T-helper 2 cell treated with Interferon-gamma antibody and Interleukin-4, amounts not matched to agents 5 μg/mL and 100 μg/mL, for 36 hours (primary cell): ENCODE measurements at regions not wholly inside any gene's neighbourhood (a gene's known extent, or its start where the extent isn't known, plus 50 kb on each side); places are given as distances from the start of the nearest gene placed in this dataset.

Experiments
- DNase-seq: peaks from one replicate; pipeline ENCODE4 v3.0.0; 2021; ENCODE audit warnings: low spot score
- H3K27ac Mint-ChIP-seq: one replicate; pipeline ENCODE4 v1.8.0; 2021; ENCODE audit warnings: mild to moderate bottlenecking, mixed read lengths
- H3K27me3 Mint-ChIP-seq: one replicate; pipeline ENCODE4 v1.8.0; 2021; ENCODE audit warnings: low read depth, mixed read lengths
- H3K36me3 Mint-ChIP-seq: one replicate; pipeline ENCODE4 v1.8.0; 2021; ENCODE audit warnings: low read depth, mixed read lengths
- H3K4me1 Mint-ChIP-seq: one replicate; pipeline ENCODE4 v1.8.0; 2021; ENCODE audit warnings: low read depth, mixed read lengths
- H3K4me3 Mint-ChIP-seq: one replicate; pipeline ENCODE4 v1.8.0; 2022; ENCODE audit warnings: mild to moderate bottlenecking, moderate library complexity, mixed read lengths
- H3K9me3 Mint-ChIP-seq: one replicate; pipeline ENCODE4 v1.8.0; 2021; ENCODE audit warnings: mixed read lengths

GRCh38 chr16:17585449-17586074, 114.8 kb upstream of the XYLT1 start:
- Mint-ChIP-seq H3K4me1 (peaks cover 5% of the 10 kb centered on the region), H3K36me3 (peaks cover 7% of the 10 kb centered on the region), H3K27me3 (no peaks in the 10 kb centered on the region), H3K4me3 (no peak overlapping the region), H3K27ac (no peak overlapping the region), H3K9me3 (peaks cover 32% of the 10 kb centered on the region)
- DNase-seq, result no peak

GRCh38 chr16:17578981-17579874, 108.5 kb upstream of the XYLT1 start:
- peaks cover 5% of the 10 kb centered on the region for H3K27me3 Mint-ChIP-seq
- H3K27ac Mint-ChIP-seq, result no peak overlapping the region
- peaks cover 4% of the 10 kb centered on the region for H3K4me1 Mint-ChIP-seq
- H3K9me3 Mint-ChIP-seq, result peaks cover 10% of the 10 kb centered on the region
- no peak overlapping the region for H3K4me3 Mint-ChIP-seq
- H3K36me3 Mint-ChIP-seq, result no peaks in the 10 kb centered on the region
- DNase-seq, result peak; percentile 40

GRCh38 chr16:17574256-17574655, 103.5 kb upstream of the XYLT1 start:
- no peak for DNase-seq
- Mint-ChIP-seq H3K4me3 (no peak overlapping the region), H3K27ac (no peak overlapping the region), H3K4me1 (peaks cover 1% of the 10 kb centered on the region), H3K36me3 (no peaks in the 10 kb centered on the region), H3K9me3 (no peaks in the 10 kb centered on the region), H3K27me3 (peaks cover 9% of the 10 kb centered on the region)

- H3K9me3 Mint-ChIP-seq, result no peaks in the 10 kb centered on the region
- no peaks in the 10 kb centered on the region for H3K4me1 Mint-ChIP-seq
- H3K4me3 Mint-ChIP-seq, result no peak overlapping the region
- peaks cover 11% of the 10 kb centered on the region for H3K27me3 Mint-ChIP-seq
- no peak overlapping the region for H3K27ac Mint-ChIP-seq
- DNase-seq, result no peak
- no peaks in the 10 kb centered on the region for H3K36me3 Mint-ChIP-seq
Observed at GRCh38 chr16:17572145-17572544, 101.4 kb upstream of the XYLT1 start.

- Mint-ChIP-seq H3K4me1 (no peaks in the 10 kb centered on the region), H3K27me3 (peaks cover 11% of the 10 kb centered on the region), H3K4me3 (no peak overlapping the region), H3K36me3 (no peaks in the 10 kb centered on the region), H3K27ac (no peak overlapping the region), H3K9me3 (no peaks in the 10 kb centered on the region)
- DNase-seq, result no peak
Observed at GRCh38 chr16:17571499-17572093, 100.8 kb upstream of the XYLT1 start.

GRCh38 chr16:17568239-17568638, 97.5 kb upstream of the XYLT1 start:
- no peak for DNase-seq
- no peaks in the 10 kb centered on the region for H3K9me3 Mint-ChIP-seq
- no peaks in the 10 kb centered on the region for H3K4me1 Mint-ChIP-seq
- H3K27ac Mint-ChIP-seq, result no peak overlapping the region
- H3K4me3 Mint-ChIP-seq, result no peak overlapping the region
- no peaks in the 10 kb centered on the region for H3K36me3 Mint-ChIP-seq
- peaks cover 9% of the 10 kb centered on the region for H3K27me3 Mint-ChIP-seq

GRCh38 chr16:17567455-17567854, 96.7 kb upstream of the XYLT1 start:
- Mint-ChIP-seq H3K27ac (no peak overlapping the region), H3K36me3 (no peaks in the 10 kb centered on the region), H3K4me3 (no peak overlapping the region), H3K9me3 (no peaks in the 10 kb centered on the region), H3K27me3 (peaks cover 6% of the 10 kb centered on the region), H3K4me1 (no peaks in the 10 kb centered on the region)
- no peak for DNase-seq

GRCh38 chr16:17566656-17567450, 96.1 kb upstream of the XYLT1 start:
- Mint-ChIP-seq H3K27me3 (peaks cover 9% of the 10 kb centered on the region), H3K36me3 (no peaks in the 10 kb centered on the region), H3K4me1 (no peaks in the 10 kb centered on the region), H3K4me3 (no peak overlapping the region), H3K27ac (no peak overlapping the region), H3K9me3 (no peaks in the 10 kb centered on the region)
- no peak for DNase-seq

- no peaks in the 10 kb centered on the region for H3K36me3 Mint-ChIP-seq
- H3K9me3 Mint-ChIP-seq, result no peaks in the 10 kb centered on the region
- no peaks in the 10 kb centered on the region for H3K4me1 Mint-ChIP-seq
- no peak overlapping the region for H3K4me3 Mint-ChIP-seq
- H3K27me3 Mint-ChIP-seq, result peaks cover 6% of the 10 kb centered on the region
- no peak overlapping the region for H3K27ac Mint-ChIP-seq
- no peak for DNase-seq
Observed at GRCh38 chr16:17566075-17566474, 95.3 kb upstream of the XYLT1 start.

- no peaks in the 10 kb centered on the region for H3K9me3 Mint-ChIP-seq
- no peak for DNase-seq
- H3K36me3 Mint-ChIP-seq, result no peaks in the 10 kb centered on the region
- H3K4me1 Mint-ChIP-seq, result no peaks in the 10 kb centered on the region
- H3K4me3 Mint-ChIP-seq, result no peak overlapping the region
- peaks cover 6% of the 10 kb centered on the region for H3K27me3 Mint-ChIP-seq
- no peak overlapping the region for H3K27ac Mint-ChIP-seq
Observed at GRCh38 chr16:17565605-17566004, 94.8 kb upstream of the XYLT1 start.

GRCh38 chr16:17564856-17565255, 94.1 kb upstream of the XYLT1 start:
- no peak for DNase-seq
- no peak overlapping the region for H3K4me3 Mint-ChIP-seq
- H3K27me3 Mint-ChIP-seq, result peaks cover 6% of the 10 kb centered on the region
- H3K36me3 Mint-ChIP-seq, result no peaks in the 10 kb centered on the region
- no peaks in the 10 kb centered on the region for H3K9me3 Mint-ChIP-seq
- no peaks in the 10 kb centered on the region for H3K4me1 Mint-ChIP-seq
- no peak overlapping the region for H3K27ac Mint-ChIP-seq

GRCh38 chr16:17563323-17564091, 92.7 kb upstream of the XYLT1 start:
- no peaks in the 10 kb centered on the region for H3K36me3 Mint-ChIP-seq
- H3K9me3 Mint-ChIP-seq, result no peaks in the 10 kb centered on the region
- no peak for DNase-seq
- no peak overlapping the region for H3K27ac Mint-ChIP-seq
- H3K27me3 Mint-ChIP-seq, result peaks cover 5% of the 10 kb centered on the region
- H3K4me3 Mint-ChIP-seq, result no peak overlapping the region
- no peaks in the 10 kb centered on the region for H3K4me1 Mint-ChIP-seq

- Mint-ChIP-seq H3K9me3 (no peaks in the 10 kb centered on the region), H3K4me1 (peaks cover 2% of the 10 kb centered on the region), H3K36me3 (no peaks in the 10 kb centered on the region), H3K27ac (no peak overlapping the region), H3K4me3 (no peak overlapping the region), H3K27me3 (peaks cover 7% of the 10 kb centered on the region)
- DNase-seq, result no peak
Observed at GRCh38 chr16:17561056-17561455, 90.3 kb upstream of the XYLT1 start.
